Panc1 (cell line): ENCODE measurements at regions not wholly inside any gene's neighbourhood (a gene's known extent, or its start where the extent isn't known, plus 50 kb on each side); places are given as distances from the start of the nearest gene placed in this dataset.

Source experiments
- CTCF ChIP-seq: fragments of 450-650 bp; IDR thresholded peaks from 2 replicates; pipeline ENCODE4 v1.5.1; 2017; ENCODE audit warnings: mild to moderate bottlenecking
- POLR2AphosphoS5 ChIP-seq: IDR thresholded peaks from 2 replicates; pipeline ENCODE4 v1.6.1; 2012; ENCODE audit warnings: mild to moderate bottlenecking, low read depth, low read length, moderate library complexity
- SIN3A ChIP-seq: IDR thresholded peaks from 2 replicates; pipeline ENCODE4 v1.6.1; 2012; ENCODE audit warnings: low read depth, mild to moderate bottlenecking, low read length, moderate library complexity, borderline replicate concordance; ENCODE audit not compliant: insufficient read depth
- TCF7L2 ChIP-seq: IDR thresholded peaks from 2 replicates; pipeline ENCODE4 v1.6.1; 2011; ENCODE audit warnings: mild to moderate bottlenecking, low read depth, low read length, inconsistent platforms

- TF ChIP-seq CTCF (no peak), SIN3A (no peak), TCF7L2 (no peak), POLR2AphosphoS5 (no peak)
Observed at GRCh38 chr7:68754414-68754813, 843.9 kb upstream of the AUTS2 start.
